A549 (cell line): ENCODE measurements at regions not wholly inside any gene's neighbourhood (a gene's known extent, or its start where the extent isn't known, plus 50 kb on each side); places are given as distances from the start of the nearest gene placed in this dataset.

Source experiments
- CEBPB ChIP-seq, 2 experiments: fragments of >200 bp in 1 of 2; sonication (Bioruptor Twin) in 1 of 2; formaldehyde crosslinking in 1 of 2; IDR thresholded peaks; 2 replicates each; pipeline ENCODE4 v1.6.1; 2012 to 2016
- EP300 ChIP-seq, 2 experiments: fragments of >200 bp; sonication (Bioruptor Twin); formaldehyde crosslinking; IDR thresholded peaks; 2 replicates in 1 of 2; 3 replicates in 1 of 2; pipeline ENCODE4 v1.6.1; 2016 to 2017
- HDAC2 ChIP-seq: fragments of 200-600 bp; sonication (generic); IDR thresholded peaks from 2 replicates; pipeline ENCODE4 v1.6.1; 2016
- POLR2A ChIP-seq: IDR thresholded peaks from 2 replicates; pipeline ENCODE4 v1.6.1; 2012; ENCODE audit warnings: mild to moderate bottlenecking, low read length
- POLR2AphosphoS2 ChIP-seq: conservative IDR thresholded peaks from 2 replicates; pipeline ENCODE4 v1.6.1; 2012; ENCODE audit warnings: low read length, improper control_type of control experiment, inconsistent platforms
- SMC3 ChIP-seq: fragments of >200 bp; sonication (Bioruptor Twin); formaldehyde crosslinking; IDR thresholded peaks from 3 replicates; pipeline ENCODE4 v1.6.1; 2018; ENCODE audit warnings: inconsistent platforms
- ZNF302 ChIP-seq: fragments of 250-450 bp; sonication (Bioruptor Pico); IDR thresholded peaks from 2 replicates; pipeline ENCODE4 v1.9.0; 2021; ENCODE audit warnings: inconsistent platforms, mild to moderate bottlenecking, moderate library complexity
- TF ChIP-seq, protein P1 (sequence below): fragments of >200 bp; sonication (Bioruptor Twin); formaldehyde crosslinking; IDR thresholded peaks from 3 replicates; pipeline ENCODE4 v1.5.1; 2016
- TF ChIP-seq, protein P2 (sequence below): fragments of 450-650 bp; IDR thresholded peaks from 2 replicates; pipeline ENCODE4 v1.6.1; 2014; ENCODE audit warnings: antibody characterized with exemption
- TF ChIP-seq, protein P3 (sequence below): IDR thresholded peaks from 2 replicates; pipeline ENCODE4 v1.6.1; 2012

DNA sequence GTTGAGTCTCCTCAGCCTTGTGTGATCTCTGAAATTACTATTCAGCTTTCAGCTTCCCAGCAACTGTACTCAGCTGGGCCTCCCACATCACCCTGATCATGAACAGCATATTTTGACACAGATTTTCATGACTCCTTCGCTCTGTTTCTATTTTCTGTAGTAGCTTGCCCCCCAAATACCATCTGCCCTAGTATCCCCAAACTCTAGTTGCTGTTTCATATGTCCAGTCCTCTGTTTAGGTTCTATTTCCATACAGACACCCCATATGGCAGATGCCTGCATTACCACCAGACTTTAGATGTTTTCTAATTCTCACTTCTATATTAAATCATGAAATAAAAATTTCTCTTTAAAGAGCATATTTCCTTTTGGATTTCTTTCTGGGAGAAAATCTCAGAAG, 217.2 kb upstream of the ARPP21 start:
- TF ChIP-seq POLR2A (no peak), CEBPB (IDR thresholded peaks at IDR 0.05) (no peak), ZNF302 (CRISPR knock-in tag) (no peak), SMC3 (no peak), HDAC2 (no peak), EP300 (IDR thresholded peaks at IDR 0.05) (no peak), POLR2AphosphoS2 (no peak)
- TF ChIP-seq, protein P1, sequence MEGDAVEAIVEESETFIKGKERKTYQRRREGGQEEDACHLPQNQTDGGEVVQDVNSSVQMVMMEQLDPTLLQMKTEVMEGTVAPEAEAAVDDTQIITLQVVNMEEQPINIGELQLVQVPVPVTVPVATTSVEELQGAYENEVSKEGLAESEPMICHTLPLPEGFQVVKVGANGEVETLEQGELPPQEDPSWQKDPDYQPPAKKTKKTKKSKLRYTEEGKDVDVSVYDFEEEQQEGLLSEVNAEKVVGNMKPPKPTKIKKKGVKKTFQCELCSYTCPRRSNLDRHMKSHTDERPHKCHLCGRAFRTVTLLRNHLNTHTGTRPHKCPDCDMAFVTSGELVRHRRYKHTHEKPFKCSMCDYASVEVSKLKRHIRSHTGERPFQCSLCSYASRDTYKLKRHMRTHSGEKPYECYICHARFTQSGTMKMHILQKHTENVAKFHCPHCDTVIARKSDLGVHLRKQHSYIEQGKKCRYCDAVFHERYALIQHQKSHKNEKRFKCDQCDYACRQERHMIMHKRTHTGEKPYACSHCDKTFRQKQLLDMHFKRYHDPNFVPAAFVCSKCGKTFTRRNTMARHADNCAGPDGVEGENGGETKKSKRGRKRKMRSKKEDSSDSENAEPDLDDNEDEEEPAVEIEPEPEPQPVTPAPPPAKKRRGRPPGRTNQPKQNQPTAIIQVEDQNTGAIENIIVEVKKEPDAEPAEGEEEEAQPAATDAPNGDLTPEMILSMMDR = no peak
- TF ChIP-seq, protein P2, sequence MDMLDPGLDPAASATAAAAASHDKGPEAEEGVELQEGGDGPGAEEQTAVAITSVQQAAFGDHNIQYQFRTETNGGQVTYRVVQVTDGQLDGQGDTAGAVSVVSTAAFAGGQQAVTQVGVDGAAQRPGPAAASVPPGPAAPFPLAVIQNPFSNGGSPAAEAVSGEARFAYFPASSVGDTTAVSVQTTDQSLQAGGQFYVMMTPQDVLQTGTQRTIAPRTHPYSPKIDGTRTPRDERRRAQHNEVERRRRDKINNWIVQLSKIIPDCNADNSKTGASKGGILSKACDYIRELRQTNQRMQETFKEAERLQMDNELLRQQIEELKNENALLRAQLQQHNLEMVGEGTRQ = no peak
- TF ChIP-seq, protein P3, sequence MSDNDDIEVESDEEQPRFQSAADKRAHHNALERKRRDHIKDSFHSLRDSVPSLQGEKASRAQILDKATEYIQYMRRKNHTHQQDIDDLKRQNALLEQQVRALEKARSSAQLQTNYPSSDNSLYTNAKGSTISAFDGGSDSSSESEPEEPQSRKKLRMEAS = no peak
